ENCODE measurements at regions not wholly inside any gene's neighbourhood (a gene's known extent, or its start where the extent isn't known, plus 50 kb on each side); places are given as distances from the start of the nearest gene placed in this dataset.

GRCh38 chr6:84356907-84357306 lies 129.5 kb upstream of the CEP162 start:
- no peak for DNase-seq (ENCODE audit: insufficient read length, low spot score, missing footprints)
- H3K4me3 ChIP-seq (ENCODE audit: insufficient read depth, low read length) = no peak overlapping the region
- no peak overlapping the region for H3K27ac ChIP-seq (ENCODE audit: low read depth, low read length)

GRCh38 chr6:84353459-84354423 lies 126.3 kb upstream of the CEP162 start:
- no peak overlapping the region for H3K27ac ChIP-seq (ENCODE audit: low read depth, low read length)
- H3K4me1 ChIP-seq (ENCODE audit: insufficient read depth, low read length) = no peaks in the 10 kb centered on the region
- no peak overlapping the region for H2AFZ ChIP-seq (ENCODE audit: low read length)
- H4K20me1 ChIP-seq (ENCODE audit: insufficient read depth, low read length) = no peaks in the 10 kb centered on the region
- TF ChIP-seq CTCF (IDR thresholded peaks at IDR 0.05; ENCODE audit: extremely low read depth, low read depth, low read length) = no peak
- H3K27me3 ChIP-seq (ENCODE audit: insufficient read depth, low read length) = peaks cover 2% of the 10 kb centered on the region
- no peak for DNase-seq (ENCODE audit: insufficient read length, low spot score, missing footprints)
- no peaks in the 10 kb centered on the region for H3K36me3 ChIP-seq (ENCODE audit: insufficient read depth, low read length)
- no peak overlapping the region for H3K4me2 ChIP-seq (ENCODE audit: insufficient read depth, low read length)
- H3K79me2 ChIP-seq (ENCODE audit: insufficient read depth, low read length) = no peaks in the 10 kb centered on the region
- no peak overlapping the region for H3K4me3 ChIP-seq (ENCODE audit: insufficient read depth, low read length)
- no peaks in the 10 kb centered on the region for H3K9me3 ChIP-seq (ENCODE audit: low read depth, low read length)

More at GRCh38 chr6:84356907-84357306, 129.5 kb upstream of the CEP162 start:
- Histone ChIP-seq H3K79me2 (ENCODE audit: insufficient read depth, low read length) (no peaks in the 10 kb centered on the region), H3K9me3 (ENCODE audit: low read depth, low read length) (no peaks in the 10 kb centered on the region), H3K4me1 (ENCODE audit: insufficient read depth, low read length) (no peaks in the 10 kb centered on the region), H3K36me3 (ENCODE audit: insufficient read depth, low read length) (no peaks in the 10 kb centered on the region), H3K27me3 (ENCODE audit: insufficient read depth, low read length) (peaks cover 2% of the 10 kb centered on the region), H3K4me2 (ENCODE audit: insufficient read depth, low read length) (no peak overlapping the region), H4K20me1 (ENCODE audit: insufficient read depth, low read length) (no peaks in the 10 kb centered on the region), H2AFZ (ENCODE audit: low read length) (no peak overlapping the region)
- TF ChIP-seq CTCF (IDR thresholded peaks at IDR 0.05; ENCODE audit: extremely low read depth, low read depth, low read length) = no peak

GRCh38 chr6:84350397-84350796 lies 123.0 kb upstream of the CEP162 start:
- Histone ChIP-seq H3K9me3 (ENCODE audit: low read depth, low read length) (no peaks in the 10 kb centered on the region), H3K4me1 (ENCODE audit: insufficient read depth, low read length) (no peaks in the 10 kb centered on the region), H3K27ac (ENCODE audit: low read depth, low read length) (no peak overlapping the region), H3K4me2 (ENCODE audit: insufficient read depth, low read length) (no peak overlapping the region), H4K20me1 (ENCODE audit: insufficient read depth, low read length) (no peaks in the 10 kb centered on the region), H3K27me3 (ENCODE audit: insufficient read depth, low read length) (peaks cover 2% of the 10 kb centered on the region), H2AFZ (ENCODE audit: low read length) (no peak overlapping the region), H3K79me2 (ENCODE audit: insufficient read depth, low read length) (no peaks in the 10 kb centered on the region), H3K36me3 (ENCODE audit: insufficient read depth, low read length) (no peaks in the 10 kb centered on the region), H3K4me3 (ENCODE audit: insufficient read depth, low read length) (no peak overlapping the region)
- no peak for TF ChIP-seq CTCF (IDR thresholded peaks at IDR 0.05; ENCODE audit: extremely low read depth, low read depth, low read length)
- DNase-seq (ENCODE audit: insufficient read length, low spot score, missing footprints) = no peak

GRCh38 chr6:84349542-84349941 lies 122.1 kb upstream of the CEP162 start:
- H4K20me1 ChIP-seq (ENCODE audit: insufficient read depth, low read length) = no peaks in the 10 kb centered on the region
- no peak overlapping the region for H3K4me3 ChIP-seq (ENCODE audit: insufficient read depth, low read length)
- DNase-seq (ENCODE audit: insufficient read length, low spot score, missing footprints) = no peak
- no peak overlapping the region for H3K4me2 ChIP-seq (ENCODE audit: insufficient read depth, low read length)
- H2AFZ ChIP-seq (ENCODE audit: low read length) = no peak overlapping the region
- H3K79me2 ChIP-seq (ENCODE audit: insufficient read depth, low read length) = no peaks in the 10 kb centered on the region
- peaks cover 2% of the 10 kb centered on the region for H3K27me3 ChIP-seq (ENCODE audit: insufficient read depth, low read length)
- TF ChIP-seq CTCF (IDR thresholded peaks at IDR 0.05; ENCODE audit: extremely low read depth, low read depth, low read length) = no peak
- no peak overlapping the region for H3K27ac ChIP-seq (ENCODE audit: low read depth, low read length)
- H3K9me3 ChIP-seq (ENCODE audit: low read depth, low read length) = no peaks in the 10 kb centered on the region
- H3K36me3 ChIP-seq (ENCODE audit: insufficient read depth, low read length) = no peaks in the 10 kb centered on the region
- H3K4me1 ChIP-seq (ENCODE audit: insufficient read depth, low read length) = no peaks in the 10 kb centered on the region
